A549 (cell line): ENCODE measurements at regions not wholly inside any gene's neighbourhood (a gene's known extent, or its start where the extent isn't known, plus 50 kb on each side); places are given as distances from the start of the nearest gene placed in this dataset.

ENCODE experiments used
- ATAC-seq, 2 experiments: fragments of 200-7000 bp in 1 of 2; fragments of >200 bp in 1 of 2; cut with Nextera tagmentation in 1 of 2; cut with Tn5 transposase in 1 of 2; 3 replicates each; pipeline versions ENCODE4 v1.8.0 to v1.9.1; 2018 to 2020; ENCODE audit warnings: mild to moderate bottlenecking in 1 of 2, moderate library complexity in 1 of 2
- CTCF ChIA-PET: fragments of 300-600 bp; sonication (Branson Sonifier 250); formaldehyde crosslinking; extraction: SDS; loops from one replicate; lab custom pipeline; 2021; ENCODE audit warnings: antibody characterized with exemption, inconsistent platforms; lab: Yijun Ruan, JAX
- POLR2A ChIA-PET: fragments of 350-600 bp; formaldehyde crosslinking; extraction: SDS; loops from one replicate; lab custom pipeline; 2021; ENCODE audit warnings: antibody characterized with exemption, inconsistent platforms; lab: Yijun Ruan, JAX
- DNase-seq, 2 experiments: peaks; one replicate each; pipeline versions ENCODE4 v3.0.0 to v3.0.0-alpha.2; 2011 to 2016; ENCODE audit warnings: low read depth in 1 of 2, low spot score in 1 of 2
- FAIRE-seq: peaks from 2 replicates; lab custom pipeline; 2011; peaks lifted over from hg19 to GRCh38; lab: Jason Lieb, UNC
- H3K27ac ChIP-seq, 2 experiments: fragments of >200 bp; sonication (Bioruptor Twin); formaldehyde crosslinking; 3 replicates each; pipeline ENCODE4 v1.5.1; 2016 to 2017
- H3K4me1 ChIP-seq: fragments of >200 bp; sonication (Bioruptor Twin); formaldehyde crosslinking; 3 replicates; pipeline ENCODE4 v1.6.1; 2016
- H3K4me2 ChIP-seq: fragments of >200 bp; sonication (Bioruptor Twin); formaldehyde crosslinking; 3 replicates; pipeline ENCODE4 v1.6.1; 2016
- H3K4me3 ChIP-seq: fragments of >200 bp; sonication (Bioruptor Twin); formaldehyde crosslinking; 3 replicates; pipeline ENCODE4 v1.5.1; 2016
- H3K9me3 ChIP-seq: fragments of >200 bp; sonication (Bioruptor Twin); formaldehyde crosslinking; 3 replicates; pipeline ENCODE4 v1.6.1; 2016
- BCL3 ChIP-seq: fragments of >200 bp; sonication (Bioruptor Twin); formaldehyde crosslinking; IDR thresholded peaks from 3 replicates; pipeline ENCODE4 v1.6.1; 2016
- CBX2 ChIP-seq: fragments of 200-600 bp; sonication (generic); IDR thresholded peaks from 2 replicates; pipeline ENCODE4 v1.6.1; 2016; ENCODE audit warnings: low read depth, mild to moderate bottlenecking, borderline replicate concordance
- CEBPB ChIP-seq, 2 experiments: fragments of >200 bp in 1 of 2; sonication (Bioruptor Twin) in 1 of 2; formaldehyde crosslinking in 1 of 2; IDR thresholded peaks; 2 replicates each; pipeline ENCODE4 v1.6.1; 2012 to 2016
- CHD4 ChIP-seq: fragments of 200-600 bp; sonication (generic); IDR thresholded peaks from 2 replicates; pipeline ENCODE4 v1.6.1; 2016; ENCODE audit warnings: antibody characterized with exemption, mild to moderate bottlenecking, borderline replicate concordance
- EHF ChIP-seq: fragments of 250-450 bp; sonication (Bioruptor Pico); IDR thresholded peaks from 2 replicates; pipeline ENCODE4 v1.5.0; 2020; ENCODE audit warnings: mild to moderate bottlenecking
- ELK1 ChIP-seq: fragments of 150-350 bp; IDR thresholded peaks from 2 replicates; pipeline ENCODE4 v1.6.1; 2014; ENCODE audit warnings: low read depth, mild to moderate bottlenecking, low read length
- EP300 ChIP-seq, 2 experiments: fragments of >200 bp; sonication (Bioruptor Twin); formaldehyde crosslinking; IDR thresholded peaks; 2 replicates in 1 of 2; 3 replicates in 1 of 2; pipeline ENCODE4 v1.6.1; 2016 to 2017
- ESRRA ChIP-seq: fragments of 150-350 bp; IDR thresholded peaks from 2 replicates; pipeline ENCODE4 v1.6.1; 2014; ENCODE audit warnings: mild to moderate bottlenecking, low read length, borderline replicate concordance
- FOSB ChIP-seq: fragments of 250-450 bp; sonication (Bioruptor Pico); IDR thresholded peaks from 2 replicates; pipeline ENCODE4 v1.5.0; 2020; ENCODE audit warnings: mild to moderate bottlenecking, moderate library complexity
- FOSL2 ChIP-seq, 2 experiments: fragments of 450-650 bp in 1 of 2; fragments of >200 bp in 1 of 2; sonication (Bioruptor Twin) in 1 of 2; formaldehyde crosslinking; IDR thresholded peaks; 2 replicates each; pipeline versions ENCODE4 v1.5.0 to v1.6.1; 2016 to 2020; ENCODE audit warnings: mild to moderate bottlenecking in 1 of 2, moderate library complexity in 1 of 2
- FOXS1 ChIP-seq: fragments of 250-450 bp; sonication (Bioruptor Pico); IDR thresholded peaks from 2 replicates; pipeline ENCODE4 v1.5.0; 2020; ENCODE audit warnings: mild to moderate bottlenecking, moderate library complexity
- HOXB13 ChIP-seq: fragments of 250-450 bp; sonication (Bioruptor Pico); IDR thresholded peaks from 2 replicates; pipeline ENCODE4 v1.5.0; 2020; ENCODE audit warnings: low read depth, mild to moderate bottlenecking, moderate library complexity
- HOXB5 ChIP-seq: fragments of 250-450 bp; sonication (Bioruptor Pico); IDR thresholded peaks from 2 replicates; pipeline ENCODE4 v1.5.0; 2020; ENCODE audit warnings: mild to moderate bottlenecking, moderate library complexity
- JUNB ChIP-seq: fragments of >200 bp; sonication (Bioruptor Twin); formaldehyde crosslinking; IDR thresholded peaks from 2 replicates; pipeline ENCODE4 v1.6.1; 2016
- KDM1A ChIP-seq: fragments of 200-600 bp; sonication (generic); IDR thresholded peaks from 2 replicates; pipeline ENCODE4 v1.6.1; 2016; ENCODE audit warnings: low read depth, mild to moderate bottlenecking
- KDM5A ChIP-seq: fragments of 200-600 bp; sonication (generic); IDR thresholded peaks from 2 replicates; pipeline ENCODE4 v1.6.1; 2016; ENCODE audit warnings: antibody characterized with exemption, mild to moderate bottlenecking
- MYC ChIP-seq: IDR thresholded peaks from 2 replicates; pipeline ENCODE4 v1.6.1; 2012; ENCODE audit warnings: mild to moderate bottlenecking, inconsistent platforms, low read length, improper control_type of control experiment, borderline replicate concordance
- NR3C1 ChIP-seq: fragments of >200 bp; sonication (Bioruptor Twin); formaldehyde crosslinking; IDR thresholded peaks from 3 replicates; pipeline ENCODE4 v1.6.1; 2017
- POLR2A ChIP-seq: IDR thresholded peaks from 2 replicates; pipeline ENCODE4 v1.6.1; 2012; ENCODE audit warnings: mild to moderate bottlenecking, low read length
- POLR2AphosphoS2 ChIP-seq: conservative IDR thresholded peaks from 2 replicates; pipeline ENCODE4 v1.6.1; 2012; ENCODE audit warnings: low read length, improper control_type of control experiment, inconsistent platforms
- REST ChIP-seq: fragments of 200-600 bp; sonication (generic); IDR thresholded peaks from 2 replicates; pipeline ENCODE4 v1.6.1; 2016; ENCODE audit warnings: antibody characterized with exemption, mild to moderate bottlenecking, moderate library complexity
- SREBF2 ChIP-seq: fragments of 450-650 bp; IDR thresholded peaks from 2 replicates; pipeline ENCODE4 v1.6.1; 2014; ENCODE audit warnings: mild to moderate bottlenecking, moderate library complexity
- TFCP2L1 ChIP-seq: fragments of 250-450 bp; sonication (Bioruptor Pico); IDR thresholded peaks from 2 replicates; pipeline ENCODE4 v1.5.0; 2021; ENCODE audit warnings: mild to moderate bottlenecking
- USF2 ChIP-seq: fragments of 450-650 bp; IDR thresholded peaks from 2 replicates; pipeline ENCODE4 v1.6.1; 2014; ENCODE audit warnings: antibody characterized with exemption
- WGBS: methylation state at CpG from one replicate; pipeline ENCODE4 v1.1.6; 2017; ENCODE audit errors: missing lambda C conversion rate; 5-methylcytosine and 5-hydroxymethylcytosine counted together

GRCh38 chr14:101054671-101055070 is 151.1 kb upstream of the RTL1 start:
- 79% methylated on average over 7 of the region's 7 CpGs for WGBS
- ChIA-PET POLR2A (no interaction called here), CTCF (interaction anchor here (0.6 to 1.5 kb wide), 4 partner anchors 11 to 572 kb away, joined by 3 to 4 read pairs (median 4); no protein-coding TSS in a partner anchor)
- H3K4me1 ChIP-seq: no peaks in the 10 kb centered on the region
- no peak overlapping the region for H3K4me3 ChIP-seq
- H3K27ac ChIP-seq: no peak overlapping the region
- DNase-seq (no peak), ATAC-seq (no peak), FAIRE-seq (no peak)
- no peak overlapping the region for H3K4me2 ChIP-seq
- TF ChIP-seq FOSL2 (IDR thresholded peaks at IDR 0.05) (no peak), FOSL2 (CRISPR knock-in tag; IDR thresholded peaks at IDR 0.05) (no peak), BCL3 (no peak), ESRRA (no peak), EP300 (IDR thresholded peaks at IDR 0.05) (no peak), POLR2A (no peak), KDM5A (no peak), EHF (CRISPR knock-in tag) (no peak)
- H3K9me3 ChIP-seq: peaks cover 17% of the 10 kb centered on the region; the same call in 2 of the 3 replicates

GRCh38 chr14:101055106-101055662 is 151.7 kb upstream of the RTL1 start:
- ATAC-seq (no peak), DNase-seq (no peak), FAIRE-seq (no peak)
- 90% methylated on average over 15 of the region's 15 CpGs for WGBS
- H3K4me2 ChIP-seq: no peak overlapping the region
- peaks cover 17% of the 10 kb centered on the region; the same call in 2 of the 3 replicates for H3K9me3 ChIP-seq
- POLR2A ChIA-PET: no interaction called here
- CTCF ChIA-PET: interaction anchor here (1.5 kb wide), 1 partner anchor 12 kb away, joined by 4 read pairs; no protein-coding TSS in a partner anchor
- no peak overlapping the region for H3K27ac ChIP-seq
- TF ChIP-seq ELK1 (no peak), MYC (no peak)
- H3K4me3 ChIP-seq: no peak overlapping the region
- no peaks in the 10 kb centered on the region for H3K4me1 ChIP-seq

GRCh38 chr14:101055776-101056374 is 152.4 kb upstream of the RTL1 start:
- CTCF ChIA-PET: no interaction called here

More at GRCh38 chr14:101055776-101056374, 152.4 kb upstream of the RTL1 start:
- H3K27ac ChIP-seq: no peak overlapping the region
- H3K4me1 ChIP-seq: no peaks in the 10 kb centered on the region
- POLR2A ChIA-PET: no interaction called here
- H3K4me3 ChIP-seq: no peak overlapping the region
- 90% methylated on average over 12 of the region's 12 CpGs for WGBS
- no peak overlapping the region for H3K4me2 ChIP-seq
- H3K9me3 ChIP-seq: peaks cover 13% of the 10 kb centered on the region; the same call in 2 of the 3 replicates
- no peak for FAIRE-seq
- TF ChIP-seq REST (no peak), TFCP2L1 (no peak), USF2 (no peak), HOXB5 (CRISPR knock-in tag) (no peak), CEBPB (IDR thresholded peaks at IDR 0.05) (no peak), FOXS1 (no peak), HOXB13 (CRISPR knock-in tag) (no peak), KDM1A (no peak), POLR2AphosphoS2 (no peak), JUNB (no peak), CHD4 (no peak), SREBF2 (no peak), MYC (no peak), NR3C1 (no peak), CBX2 (no peak), FOSB (no peak)
- DNase-seq: no peak
- ATAC-seq: no peak
